ENCODE measurements at regions not wholly inside any gene's neighbourhood (a gene's known extent, or its start where the extent isn't known, plus 50 kb on each side); places are given as distances from the start of the nearest gene placed in this dataset.
"Not testable (repeated sequence)": the region's sequence is repeated elsewhere in the genome, so short reads cannot be mapped to it uniquely, and the experiment has no call there.

DNA sequence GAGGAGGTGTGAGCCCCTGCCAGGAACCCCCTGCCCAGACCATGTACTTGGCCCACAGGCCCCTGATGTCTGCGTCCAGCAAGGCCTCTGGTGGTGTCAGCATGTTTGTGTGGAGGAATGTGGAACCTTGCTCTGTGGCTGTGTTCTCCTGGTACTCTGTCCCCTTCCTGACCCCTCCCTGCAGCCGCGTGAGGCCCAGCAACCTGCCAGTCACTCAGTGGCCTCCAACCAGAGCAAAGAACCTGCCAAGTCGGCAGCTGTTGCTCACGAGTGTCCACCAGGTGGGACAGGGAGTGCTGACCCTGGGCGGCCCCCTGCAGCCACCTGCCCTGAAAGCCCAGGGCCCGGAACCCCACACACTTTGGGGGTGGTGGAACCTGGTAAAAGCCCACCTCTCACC is 65.6 kb upstream of the COBL start:
- not testable (repeated sequence) for DNase-seq

DNA sequence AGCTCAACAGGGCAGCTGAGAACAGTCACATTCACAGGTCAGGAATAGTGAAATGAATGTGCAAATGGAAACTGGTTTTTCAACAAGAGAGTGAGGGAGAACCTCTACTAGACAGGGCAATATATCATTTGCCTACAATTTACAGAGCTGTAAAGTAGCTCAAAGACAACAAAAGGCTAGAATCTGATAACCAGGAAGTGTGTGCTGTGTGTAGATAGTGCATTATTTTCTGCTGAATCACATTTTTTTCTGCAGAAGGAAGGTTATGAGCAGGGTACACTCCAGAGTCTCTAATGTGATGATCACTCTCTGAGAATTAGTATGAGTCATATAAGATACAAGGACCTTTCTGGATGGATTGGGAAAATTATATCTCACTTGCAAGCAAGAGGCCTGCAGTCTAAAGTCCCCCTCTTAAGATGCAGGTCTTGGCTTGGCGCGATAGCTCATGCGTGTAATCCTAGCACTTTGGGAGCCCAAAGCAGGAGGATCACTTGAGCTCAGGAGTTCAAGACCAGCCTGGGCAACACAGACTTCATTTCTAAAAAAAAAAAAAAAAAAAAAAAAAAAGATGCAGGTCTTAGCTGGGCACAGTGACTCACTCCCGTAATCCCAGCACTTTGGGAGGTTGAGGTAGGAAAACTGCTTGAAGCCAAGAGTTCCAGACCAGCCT is 59.9 kb upstream of the COBL start:
- no peak for DNase-seq

DNA sequence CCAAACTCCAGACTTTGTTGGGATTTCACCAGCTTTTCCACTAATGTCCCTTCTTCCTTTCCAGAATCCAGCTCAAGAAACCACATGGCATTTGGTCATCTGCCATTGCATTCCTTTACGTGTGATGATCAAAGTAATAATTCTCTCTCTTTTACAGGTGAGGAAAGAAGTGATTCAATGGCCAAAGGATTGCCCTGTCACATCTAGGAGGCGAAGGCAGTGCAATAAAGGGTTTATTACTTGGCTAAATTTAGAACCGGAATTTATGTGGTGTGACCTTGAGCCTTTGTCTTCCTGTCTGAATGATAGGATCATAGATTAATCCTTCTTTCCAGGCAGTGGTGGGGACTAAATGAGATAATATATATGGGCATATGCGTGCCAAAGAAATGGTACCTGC is 58.3 kb upstream of the COBL start:
- DNase-seq: no peak

DNA sequence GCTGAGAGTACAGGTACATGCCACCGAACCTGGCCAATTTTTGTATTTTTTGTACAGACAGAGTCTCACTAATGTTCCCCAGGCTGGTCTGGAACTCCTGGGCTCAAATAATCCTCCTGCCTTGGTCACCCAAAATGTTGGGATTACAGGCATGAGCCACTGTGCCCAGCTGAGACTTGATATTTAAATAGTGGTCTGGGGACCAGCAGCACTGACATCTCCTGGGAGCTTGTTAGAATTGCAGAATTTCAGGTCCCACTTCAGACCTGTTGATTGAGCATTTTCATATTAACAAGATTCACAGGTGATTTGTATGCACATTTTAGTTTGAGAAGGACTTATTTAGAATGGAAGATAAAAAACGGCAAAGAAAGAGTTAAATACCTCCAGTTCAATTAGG is 57.0 kb upstream of the COBL start:
- not testable (repeated sequence) for DNase-seq

DNA sequence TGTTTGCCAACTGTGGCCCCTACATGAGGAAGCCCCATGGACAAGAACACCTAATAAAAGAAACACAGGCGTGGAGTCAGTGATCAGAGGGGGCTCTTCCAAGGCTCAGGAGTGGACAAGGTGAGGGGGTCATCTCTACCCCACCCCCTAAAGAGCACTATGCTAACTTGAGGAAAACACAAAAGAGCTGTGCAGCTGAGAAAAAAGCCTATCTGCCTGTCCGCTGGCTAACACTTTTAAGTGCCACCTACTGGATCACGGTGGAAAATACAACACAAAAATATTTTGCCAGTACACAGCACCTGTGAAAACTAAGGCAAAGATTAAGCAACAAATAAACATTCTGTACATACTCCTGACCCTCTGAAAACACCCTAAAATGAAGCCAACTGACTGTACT is 53.1 kb upstream of the COBL start:
- peak in 1 of 56 donors; percentile 6 for DNase-seq

DNA sequence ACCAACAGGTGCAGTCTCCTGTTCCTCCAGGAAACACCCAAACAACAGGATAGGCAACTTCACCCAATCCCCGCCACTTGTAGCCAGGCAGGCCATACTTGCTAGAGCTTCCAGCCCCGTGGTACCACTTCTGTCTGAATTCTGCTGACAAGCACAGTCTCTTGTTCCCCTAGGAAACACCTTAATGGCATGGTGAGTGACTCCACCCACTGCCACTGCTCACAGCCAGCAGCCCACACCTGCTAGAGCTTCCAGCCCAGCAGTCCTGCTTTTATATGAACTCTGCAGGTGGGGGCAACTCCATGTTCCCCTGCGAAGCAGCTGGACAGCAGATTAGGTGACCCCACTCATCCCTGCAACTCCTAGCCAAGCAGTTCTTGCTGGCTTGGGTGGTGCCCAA is 52.6 kb upstream of the COBL start:
- DNase-seq: not testable (repeated sequence)

DNA sequence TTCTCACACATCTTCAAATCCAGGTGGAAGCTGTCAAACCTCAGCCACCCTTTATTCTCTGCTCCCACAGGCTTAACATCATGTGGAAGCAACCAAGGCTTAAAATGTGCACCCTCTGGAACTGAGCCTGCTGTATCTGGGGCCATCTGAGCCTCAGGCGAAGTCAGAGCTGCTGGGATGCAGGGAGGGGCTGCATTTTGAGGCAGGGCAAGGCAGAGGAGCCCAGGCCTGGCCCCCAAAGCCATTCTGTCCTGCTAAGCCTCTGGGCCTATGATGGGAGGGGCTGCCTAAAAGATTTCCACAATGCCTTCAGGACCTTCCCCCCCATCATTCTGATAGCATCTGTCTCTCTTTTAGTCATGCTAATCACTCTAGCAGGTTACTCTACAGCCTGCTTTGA is 51.7 kb upstream of the COBL start:
- DNase-seq: no peak

DNA sequence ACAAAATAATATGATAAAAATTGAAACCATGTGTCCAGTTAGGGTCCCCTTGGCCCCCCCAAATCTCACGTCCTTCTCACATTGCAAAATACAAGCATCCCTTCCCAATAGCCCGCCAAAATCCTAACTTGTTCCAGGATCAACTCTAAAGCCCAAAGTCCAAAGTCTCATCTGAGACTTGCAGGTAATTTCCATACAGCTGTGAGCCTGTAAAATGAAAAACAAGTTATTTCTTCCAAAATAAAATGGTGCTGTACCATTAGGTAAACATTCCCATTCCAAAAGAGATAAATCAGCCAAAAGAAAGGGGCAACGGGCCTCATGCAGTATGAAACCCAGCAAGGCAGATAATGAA is 51.0 kb upstream of the COBL start:
- no peak for DNase-seq

DNA sequence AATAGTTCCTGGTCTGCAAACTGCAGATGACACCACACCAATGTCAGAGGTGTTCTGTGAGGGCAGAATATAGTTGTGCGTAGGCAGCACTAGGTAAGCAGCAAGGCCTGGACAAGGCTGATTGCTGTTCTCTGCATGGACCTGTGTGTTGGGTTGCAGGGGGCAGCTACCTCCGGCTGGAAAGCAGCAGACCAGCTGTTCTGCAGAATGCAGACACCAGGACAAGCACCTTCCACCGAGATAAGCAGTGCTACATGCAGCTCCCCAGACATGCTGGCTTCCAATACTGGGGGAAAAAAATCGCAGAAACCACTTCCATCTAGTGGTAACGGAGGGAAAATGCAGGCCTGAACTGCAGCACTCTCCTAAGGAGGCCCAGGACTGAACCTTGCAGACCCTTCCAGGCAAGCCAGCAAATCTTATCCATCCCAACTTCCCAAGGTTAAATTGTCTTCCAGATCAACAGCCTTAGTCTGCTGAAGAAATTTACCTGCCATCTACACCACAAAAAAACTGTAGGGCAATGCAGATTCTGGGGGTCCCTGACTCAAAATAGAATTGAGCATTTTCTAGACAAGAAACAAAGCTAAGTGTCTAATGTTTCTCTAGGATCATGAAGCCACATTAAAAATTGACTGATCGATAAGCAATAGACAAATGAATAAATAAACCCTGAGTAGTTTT is 50.5 kb upstream of the COBL start:
- DNase-seq: peak in 46 of 56 donors; percentile 6 to 73 (median 38)
